NCI-H2227 treated with DMSO at 0.1 percent for 48 hours (cell line): ENCODE measurements at regions not wholly inside any gene's neighbourhood (a gene's known extent, or its start where the extent isn't known, plus 50 kb on each side); places are given as distances from the start of the nearest gene placed in this dataset.

ENCODE experiments used
- DNase-seq: peaks from one replicate; lab custom pipeline; 2025; lab: John Stamatoyannopoulos, UW

DNA sequence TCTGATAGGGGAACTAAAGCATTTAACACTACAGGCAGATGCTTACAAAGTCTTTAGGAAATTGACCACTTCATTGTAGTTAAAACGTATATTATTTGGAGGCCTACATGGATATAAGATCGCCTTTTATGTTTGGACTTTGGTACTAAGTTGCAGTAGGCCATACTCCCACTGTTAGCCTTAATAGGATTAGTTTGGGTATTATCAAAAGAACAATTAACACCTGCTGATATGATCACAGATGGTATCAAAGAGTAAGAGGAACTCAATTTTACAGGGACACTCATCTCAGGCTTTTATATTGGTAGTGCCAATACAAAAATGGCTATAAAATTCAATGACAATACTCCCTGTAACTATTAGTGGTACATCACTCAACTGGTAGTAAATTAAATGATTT, 1183.0 kb downstream of the MAT2B start:
- no peak for DNase-seq

- DNase-seq = no peak
These were observed 1203.4 kb downstream of the MAT2B start for GRCh38 chr5:164708831-164709230.

- DNase-seq = no peak
These were observed 1208.3 kb downstream of the MAT2B start for GRCh38 chr5:164713682-164714081.

- no peak for DNase-seq
These were observed 1215.7 kb downstream of the MAT2B start for GRCh38 chr5:164721116-164721515.

DNA sequence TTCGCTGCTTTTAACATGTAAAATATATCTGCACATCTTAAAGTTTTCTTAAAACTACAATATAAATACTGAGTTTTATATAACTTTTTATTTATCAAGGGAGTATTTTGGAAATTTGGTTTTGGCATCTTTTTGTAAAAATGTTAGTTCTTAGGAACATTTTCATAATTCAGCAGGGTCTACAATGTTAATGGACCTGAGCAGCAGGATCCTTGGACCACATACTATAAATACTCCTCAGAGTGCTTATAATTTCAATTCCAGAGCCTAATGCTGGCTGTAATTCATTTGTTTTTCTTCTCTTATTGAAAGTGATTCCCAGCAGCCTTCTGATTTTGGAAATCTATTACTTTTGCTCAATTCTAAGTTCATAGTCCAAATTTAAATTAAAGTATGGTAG, 1216.2 kb downstream of the MAT2B start:
- no peak for DNase-seq

- no peak for DNase-seq
These were observed 1217.3 kb downstream of the MAT2B start for GRCh38 chr5:164722702-164723101.

DNA sequence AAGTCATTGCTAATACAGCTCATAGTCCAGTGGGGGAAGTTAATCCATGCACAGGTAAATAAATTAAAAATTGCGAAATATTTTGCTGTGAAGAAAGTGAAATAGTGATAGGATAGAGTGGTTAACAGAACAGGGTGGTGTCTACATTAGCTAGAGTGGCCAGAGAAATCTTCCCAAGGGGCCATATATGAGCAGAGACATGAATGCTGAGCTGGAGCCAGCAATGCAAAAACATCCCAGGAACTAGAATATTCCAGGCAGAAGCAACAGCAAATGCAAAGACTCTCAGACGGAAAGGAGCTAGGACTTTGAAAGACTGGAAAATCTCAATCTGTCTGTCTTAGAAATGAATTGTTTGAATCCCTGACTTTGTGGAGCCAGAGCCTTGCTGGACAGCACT, 1221.6 kb downstream of the MAT2B start:
- no peak for DNase-seq

- no peak for DNase-seq
These were observed 1223.3 kb downstream of the MAT2B start for GRCh38 chr5:164728733-164729132.

GRCh38 chr5:164735334-164735733, 1229.9 kb downstream of the MAT2B start:
- no peak for DNase-seq

GRCh38 chr5:164741376-164741775, 1236.0 kb downstream of the MAT2B start:
- no peak for DNase-seq

DNA sequence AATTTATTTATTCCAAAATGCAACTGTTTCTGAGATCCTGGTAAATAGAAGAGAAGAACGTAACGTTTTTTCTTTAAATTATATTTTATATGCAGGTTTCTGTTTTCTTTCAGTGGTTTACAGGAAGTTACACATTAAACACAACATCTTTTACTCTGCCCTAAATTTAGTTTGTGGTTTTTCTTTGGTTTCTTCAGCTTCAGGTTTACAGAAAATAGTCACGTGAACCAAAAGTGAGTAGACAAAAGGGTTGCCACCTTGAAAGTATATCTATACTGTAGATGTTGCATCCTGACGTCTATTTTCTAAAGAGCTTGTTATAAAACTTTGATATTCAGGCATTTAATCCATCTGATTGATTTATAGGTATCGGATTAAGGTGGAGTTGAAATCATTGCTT, 1236.6 kb downstream of the MAT2B start:
- DNase-seq = no peak

DNA sequence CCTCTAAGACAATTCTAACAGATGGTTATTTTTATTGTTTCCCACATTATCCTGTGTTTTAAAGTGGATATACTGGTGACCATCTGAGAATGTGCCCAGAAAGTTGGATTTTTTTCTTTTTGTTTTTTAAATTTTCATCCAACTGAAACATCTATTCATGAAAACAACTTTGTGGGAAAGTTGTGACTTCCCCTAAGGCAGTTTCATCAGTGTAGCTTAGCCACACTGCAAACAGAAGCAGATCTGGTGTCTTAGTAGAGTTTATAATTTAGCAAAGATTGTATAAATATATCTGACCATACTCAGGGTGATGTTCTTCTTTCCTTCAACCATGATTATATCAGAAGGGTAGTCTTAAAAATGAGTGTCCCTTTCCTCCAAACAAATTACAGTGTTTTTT, 1241.3 kb downstream of the MAT2B start:
- no peak for DNase-seq

GRCh38 chr5:164747371-164747770, 1242.0 kb downstream of the MAT2B start:
- no peak for DNase-seq

DNA sequence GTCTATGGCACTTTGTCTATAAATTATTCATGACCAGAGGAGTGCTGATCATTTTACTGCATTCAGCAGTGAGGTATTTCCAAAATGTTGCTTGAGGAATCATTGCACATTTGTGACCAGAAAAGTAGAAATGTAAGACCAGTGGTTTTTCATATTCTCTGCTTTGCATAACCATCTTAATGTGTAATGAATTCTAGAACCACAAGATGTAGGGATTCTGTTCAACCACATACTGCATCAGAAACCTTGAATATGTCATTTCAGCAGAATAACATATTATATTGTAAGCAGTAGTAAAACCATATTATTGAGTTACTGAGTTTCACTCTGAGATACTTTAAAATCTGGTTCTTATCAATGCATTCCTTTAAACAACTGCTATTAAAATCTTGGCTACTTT, 1243.4 kb downstream of the MAT2B start:
- no peak for DNase-seq

DNA sequence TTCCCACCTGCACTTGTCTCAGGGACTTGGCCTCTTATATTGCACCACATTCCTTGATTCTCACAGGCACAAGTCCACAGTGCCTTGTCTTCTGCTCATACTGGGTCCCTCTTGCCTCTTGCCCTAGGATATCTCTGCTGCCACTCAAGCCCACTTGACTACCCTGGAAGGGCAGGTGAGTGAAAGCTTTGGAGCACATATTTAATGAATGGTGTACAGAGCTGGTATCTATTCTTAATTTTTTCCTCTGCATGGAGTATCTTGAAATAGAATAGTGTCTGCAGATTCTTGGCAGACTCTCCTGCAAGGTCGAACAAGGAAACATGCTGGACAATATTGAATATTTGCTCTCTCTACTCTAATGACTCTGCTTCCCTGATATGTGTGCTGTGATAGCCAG, 1248.0 kb downstream of the MAT2B start:
- no peak for DNase-seq

DNA sequence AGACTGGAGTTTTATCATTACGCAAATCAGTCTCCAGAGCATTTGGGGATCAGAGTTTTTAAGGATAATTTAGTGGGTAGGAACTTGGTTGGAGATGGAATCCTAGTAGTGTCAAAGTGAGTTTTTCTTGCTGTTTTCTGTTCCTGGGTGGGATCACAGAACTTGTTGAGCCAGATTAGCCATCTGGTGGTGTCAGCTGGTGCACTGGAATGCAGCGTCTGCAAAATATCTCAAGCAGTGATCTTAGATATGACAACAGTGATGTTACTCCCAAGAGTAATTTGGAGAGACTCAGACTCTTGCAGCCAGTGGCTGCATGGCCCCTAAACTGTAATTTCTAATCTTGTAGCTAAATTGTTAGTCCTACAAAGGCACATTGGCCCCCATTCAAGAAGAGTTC, 1257.8 kb downstream of the MAT2B start:
- no peak for DNase-seq

DNA sequence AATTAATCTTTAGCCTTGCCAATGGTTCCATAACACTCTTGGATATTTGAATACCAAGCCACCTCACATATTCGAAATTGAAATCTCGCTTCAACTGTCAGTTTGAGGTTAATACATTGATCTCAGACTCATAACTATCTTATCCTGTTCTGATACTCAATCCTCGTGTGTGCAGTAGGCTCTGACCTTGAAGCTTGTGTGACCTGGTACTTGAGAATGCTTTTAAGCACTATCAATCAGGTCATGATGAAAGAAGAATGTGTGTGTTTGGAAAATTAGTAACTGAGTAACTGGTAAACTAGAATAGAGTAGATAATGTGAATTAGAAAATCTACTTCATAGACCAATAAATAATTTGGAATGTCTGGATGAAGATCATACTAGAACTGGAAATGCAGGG, 1266.7 kb downstream of the MAT2B start:
- DNase-seq = no peak

GRCh38 chr5:164784230-164784629, 1278.8 kb downstream of the MAT2B start:
- DNase-seq = no peak

GRCh38 chr5:164798110-164798509, 1292.7 kb downstream of the MAT2B start:
- no peak for DNase-seq

GRCh38 chr5:164799391-164799790, 1294.0 kb downstream of the MAT2B start:
- no peak for DNase-seq

GRCh38 chr5:164801910-164802309, 1296.5 kb downstream of the MAT2B start:
- no peak for DNase-seq

DNA sequence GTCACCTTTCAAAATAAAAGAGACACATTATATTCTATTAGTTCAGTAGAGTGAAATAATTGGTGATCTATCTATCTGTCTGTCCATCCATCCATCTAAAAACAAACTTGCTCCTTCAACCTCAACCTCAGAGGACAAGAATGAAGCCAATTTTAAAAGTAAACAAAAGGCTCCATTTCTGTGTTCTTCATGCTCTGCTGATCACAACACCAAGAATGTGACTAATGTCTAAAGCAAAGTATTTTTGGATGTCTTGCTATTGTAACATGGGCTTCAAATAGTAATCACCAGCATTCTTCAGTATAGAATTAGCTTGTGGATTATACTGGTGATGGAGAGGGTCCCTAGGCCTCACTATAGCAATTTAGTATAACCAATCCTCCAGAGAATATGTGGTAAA, 1304.4 kb downstream of the MAT2B start:
- DNase-seq = no peak

DNA sequence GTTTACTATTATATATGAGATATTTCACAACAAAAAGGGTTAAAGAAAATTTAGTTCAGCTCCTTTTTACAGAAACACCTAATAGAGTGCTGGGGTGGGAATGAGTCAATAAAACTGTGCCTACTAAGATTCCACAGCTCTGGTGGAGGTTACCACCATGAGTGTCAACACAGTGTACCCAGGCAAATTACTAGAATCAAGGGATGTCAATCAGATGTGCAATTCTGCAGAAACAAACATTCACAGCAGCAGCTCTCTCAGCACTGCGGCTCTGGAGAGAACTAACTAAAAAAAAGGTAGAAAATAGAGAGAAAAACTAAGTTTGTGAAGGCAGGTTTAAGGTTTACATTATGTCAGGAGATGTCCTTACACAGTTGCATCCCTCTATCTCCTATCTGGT, 1313.0 kb downstream of the MAT2B start:
- no peak for DNase-seq

DNA sequence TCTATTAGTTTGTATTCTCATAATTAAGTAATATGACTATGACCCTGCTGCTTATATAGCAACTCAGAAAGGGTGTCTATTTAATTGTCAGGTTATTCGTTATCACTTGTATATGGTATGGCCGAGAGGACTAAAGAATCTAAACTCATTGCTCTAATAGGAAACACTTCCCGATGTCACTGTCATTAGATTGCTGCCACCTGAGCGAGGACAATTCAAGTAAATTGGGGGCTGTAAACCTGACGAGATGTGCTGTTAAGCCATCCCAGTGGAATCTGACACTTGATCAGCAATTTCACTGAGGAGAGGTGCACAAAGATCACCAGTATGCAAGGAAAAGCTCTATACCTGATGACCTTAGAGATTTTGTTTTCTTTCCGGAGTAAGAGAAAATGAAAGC, 1319.3 kb downstream of the MAT2B start:
- no peak for DNase-seq

DNA sequence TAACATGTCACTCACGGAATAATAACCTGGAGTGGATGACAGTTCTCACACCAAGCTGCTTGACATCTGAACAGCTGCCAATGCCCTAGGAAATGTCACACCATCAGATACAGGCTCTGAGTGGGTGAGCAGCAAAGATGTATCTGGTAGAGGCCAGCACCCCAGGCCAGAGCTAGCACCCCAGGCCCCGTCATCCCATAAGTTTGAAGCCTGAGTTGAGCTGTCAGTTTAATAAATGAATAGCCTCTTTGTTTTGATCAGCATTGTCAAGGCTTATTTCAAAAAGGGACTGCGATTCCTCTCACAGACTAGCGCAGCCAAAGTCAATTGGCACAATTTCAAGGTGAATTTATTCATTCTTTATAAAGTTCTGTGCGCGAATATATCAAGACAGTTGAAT, 1327.1 kb downstream of the MAT2B start:
- DNase-seq = no peak
